GM19397 (cell line): ENCODE measurements at regions not wholly inside any gene's neighbourhood (a gene's known extent, or its start where the extent isn't known, plus 50 kb on each side); places are given as distances from the start of the nearest gene placed in this dataset.

ENCODE experiments used
- ATAC-seq: cut with Tn5 transposase; IDR thresholded peaks from one replicate; pipeline ENCODE4 v1.9.1; 2021; ENCODE audit warnings: mild to moderate bottlenecking, moderate library complexity; ENCODE audit not compliant: unreplicated experiment

- no peak for ATAC-seq
These were observed 352.4 kb downstream of the KIF16B start for GRCh38 chr20:16220826-16221225.

DNA sequence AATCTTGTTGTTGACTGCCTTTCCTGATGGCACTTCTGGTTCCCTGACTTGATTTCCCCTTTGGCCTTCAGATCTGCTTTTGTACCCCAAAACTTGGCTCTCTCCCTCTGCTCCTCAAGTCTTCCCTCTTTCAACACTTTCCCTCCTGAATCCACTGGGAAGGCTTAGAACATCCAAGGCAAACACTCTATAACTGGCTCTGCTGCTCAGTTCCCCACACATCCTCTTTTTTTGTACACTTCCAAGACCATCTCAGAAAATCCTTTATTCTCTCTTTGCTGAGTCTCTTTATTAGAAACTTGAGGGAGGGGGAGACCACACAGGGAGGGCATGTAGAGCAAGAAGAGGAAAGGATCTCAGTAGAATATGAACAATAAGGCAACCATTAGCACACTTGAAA is 354.1 kb downstream of the KIF16B start:
- ATAC-seq, result no peak

GRCh38 chr20:16216914-16217230 is 356.4 kb downstream of the KIF16B start:
- ATAC-seq, result no peak

DNA sequence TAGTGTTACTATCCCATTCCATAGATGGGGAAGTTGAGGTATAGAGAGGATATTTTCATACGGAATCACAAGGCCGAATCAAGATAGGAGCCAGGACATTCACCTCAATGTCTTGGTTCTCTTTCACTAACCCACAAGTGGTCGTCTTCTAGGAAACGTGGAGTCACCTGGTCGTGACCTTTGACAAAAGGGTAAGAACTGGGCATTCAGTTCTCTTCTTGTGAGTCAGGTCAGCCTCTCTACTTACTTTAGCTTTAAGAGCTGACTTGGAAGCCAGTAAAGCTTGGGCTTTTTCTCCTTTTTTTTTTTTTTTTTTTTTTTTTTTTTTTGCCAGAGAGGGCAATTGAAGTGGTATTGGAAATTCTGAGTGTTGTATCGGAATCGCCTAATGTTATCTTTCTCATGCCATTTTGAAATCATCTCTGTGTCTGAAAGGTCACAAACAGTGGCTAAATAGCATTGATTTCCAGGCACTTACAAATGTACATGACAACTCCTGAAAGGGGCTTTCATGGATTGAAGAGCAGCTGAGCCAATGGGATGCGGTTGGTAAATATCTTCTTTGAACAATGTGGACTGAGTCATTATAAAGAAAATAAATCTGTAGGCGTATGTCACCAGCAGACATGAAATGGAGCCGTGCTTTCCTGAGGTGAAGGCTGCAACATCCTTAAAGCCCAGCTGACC is 356.9 kb downstream of the KIF16B start:
- no peak for ATAC-seq

- no peak for ATAC-seq
These were observed 358.2 kb downstream of the KIF16B start for GRCh38 chr20:16215041-16215440.

- ATAC-seq, result no peak
These were observed 360.5 kb downstream of the KIF16B start for GRCh38 chr20:16212790-16213189.

- no peak for ATAC-seq
These were observed 363.3 kb downstream of the KIF16B start for GRCh38 chr20:16209951-16210361.

GRCh38 chr20:16209357-16209756 is 363.9 kb downstream of the KIF16B start:
- no peak for ATAC-seq

DNA sequence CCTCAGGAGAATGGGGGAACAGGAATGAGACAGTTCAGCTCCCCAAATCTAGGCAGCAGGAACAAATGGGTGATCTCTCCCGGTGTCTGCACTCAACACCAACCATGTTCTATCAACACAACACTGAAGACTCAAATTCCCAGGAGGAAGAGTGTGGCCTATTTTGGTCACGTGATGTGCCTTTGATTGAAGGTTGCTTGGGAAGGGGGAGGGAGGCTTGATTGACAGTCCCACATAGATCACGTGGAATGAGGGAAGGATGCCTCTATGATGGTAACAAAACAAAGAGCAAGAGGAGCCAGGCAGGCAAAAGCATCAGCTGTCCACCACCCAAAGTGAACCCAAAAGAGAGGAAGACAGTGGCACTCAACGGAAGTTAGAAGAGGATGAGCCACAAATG is 364.8 kb downstream of the KIF16B start:
- ATAC-seq, result no peak

GRCh38 chr20:16206817-16207216 is 366.4 kb downstream of the KIF16B start:
- no peak for ATAC-seq

DNA sequence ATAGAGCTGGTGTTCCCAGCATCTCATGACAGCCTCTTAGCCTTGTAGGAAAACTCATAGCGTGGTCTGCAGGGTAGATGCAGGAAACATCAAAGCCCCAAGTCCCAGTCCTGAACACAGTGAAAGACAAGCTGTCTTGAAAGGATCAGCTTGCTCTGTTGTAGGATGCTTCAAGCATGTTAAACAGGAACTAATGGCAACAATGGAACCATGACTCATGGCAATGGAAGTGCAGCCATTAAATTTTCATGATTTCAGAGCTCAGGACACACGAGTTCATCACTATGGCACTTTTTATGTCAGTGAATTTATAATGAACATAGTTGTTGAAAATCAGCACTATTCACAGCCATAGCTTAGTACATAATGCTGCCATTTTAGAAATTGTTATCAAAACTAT is 367.7 kb downstream of the KIF16B start:
- no peak for ATAC-seq

DNA sequence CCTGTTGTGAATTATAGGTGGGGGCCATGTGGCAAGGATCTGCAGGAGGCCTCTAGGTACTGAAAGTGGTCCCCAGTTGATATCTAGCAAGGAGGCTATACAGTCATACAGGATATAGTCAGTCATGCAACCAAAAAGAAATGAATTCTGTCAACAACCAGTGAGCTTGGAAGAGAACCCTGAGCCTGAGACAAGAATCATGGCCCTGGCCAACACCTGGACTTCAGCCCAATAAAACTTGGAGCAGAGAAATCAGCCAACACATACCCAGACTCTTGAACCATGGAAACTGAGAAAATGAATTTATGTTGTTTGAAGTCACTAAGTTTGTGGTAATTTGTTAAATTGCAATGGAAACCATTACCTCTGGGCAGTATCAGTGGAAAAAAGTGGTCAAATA is 370.2 kb downstream of the KIF16B start:
- ATAC-seq, result no peak

- no peak for ATAC-seq
These were observed 372.1 kb downstream of the KIF16B start for GRCh38 chr20:16201191-16201590.

DNA sequence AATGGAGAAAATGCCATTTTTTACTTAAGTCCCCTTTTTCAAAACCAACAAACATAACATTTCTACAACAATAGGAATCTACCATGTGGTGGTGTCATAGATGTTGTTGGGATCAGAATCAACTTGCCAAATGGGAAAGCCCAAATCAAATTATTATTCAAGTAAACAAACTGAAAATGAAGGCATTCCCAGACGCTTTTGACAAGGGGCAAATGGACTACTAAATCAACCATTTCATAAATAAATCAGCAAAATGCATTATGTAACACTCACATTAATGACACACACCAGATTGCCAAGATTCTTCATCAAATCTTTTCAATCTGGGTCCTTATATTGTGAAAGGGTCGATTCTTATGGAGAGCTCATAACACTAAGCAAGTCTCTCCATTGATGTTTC is 375.6 kb downstream of the KIF16B start:
- no peak for ATAC-seq

GRCh38 chr20:16195671-16196070 is 377.6 kb downstream of the KIF16B start:
- no peak for ATAC-seq

GRCh38 chr20:16194617-16195360 is 378.5 kb downstream of the KIF16B start:
- ATAC-seq, result no peak

GRCh38 chr20:16191496-16191895 is 381.8 kb downstream of the KIF16B start:
- no peak for ATAC-seq

- no peak for ATAC-seq
These were observed 383.9 kb downstream of the KIF16B start for GRCh38 chr20:16189371-16189770.

DNA sequence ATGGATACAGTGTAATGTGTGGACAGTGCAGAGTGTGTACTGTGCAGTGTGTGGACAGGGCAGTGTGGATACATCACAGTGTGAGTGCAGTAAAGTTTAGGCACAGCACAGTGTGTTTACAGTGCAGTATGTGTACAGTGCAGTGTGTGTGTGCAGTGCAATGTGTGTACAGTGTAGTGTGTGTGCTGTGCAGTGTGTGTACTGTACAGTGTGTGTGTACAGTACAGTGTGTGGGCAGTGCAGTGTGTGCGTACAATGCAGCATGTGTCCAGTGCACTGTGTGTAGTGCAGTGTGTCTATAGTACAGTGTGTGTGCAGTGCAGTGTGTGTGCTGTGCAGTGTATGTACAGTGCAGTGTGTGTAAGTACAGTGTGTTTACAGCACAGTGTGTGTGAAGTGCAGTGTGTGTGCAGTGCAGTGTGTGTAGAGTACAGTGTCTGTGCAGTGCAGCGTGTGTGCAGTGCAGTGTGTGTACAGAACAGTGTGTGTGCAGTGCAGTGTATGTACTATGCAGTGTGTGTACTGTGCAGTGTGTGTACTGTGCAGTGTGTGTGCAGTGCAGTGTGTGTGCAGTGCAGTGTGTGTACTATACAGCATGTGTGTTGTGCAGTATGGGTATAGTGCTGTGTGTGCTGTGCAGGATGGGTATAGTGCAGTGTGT is 385.2 kb downstream of the KIF16B start:
- ATAC-seq, result no peak

DNA sequence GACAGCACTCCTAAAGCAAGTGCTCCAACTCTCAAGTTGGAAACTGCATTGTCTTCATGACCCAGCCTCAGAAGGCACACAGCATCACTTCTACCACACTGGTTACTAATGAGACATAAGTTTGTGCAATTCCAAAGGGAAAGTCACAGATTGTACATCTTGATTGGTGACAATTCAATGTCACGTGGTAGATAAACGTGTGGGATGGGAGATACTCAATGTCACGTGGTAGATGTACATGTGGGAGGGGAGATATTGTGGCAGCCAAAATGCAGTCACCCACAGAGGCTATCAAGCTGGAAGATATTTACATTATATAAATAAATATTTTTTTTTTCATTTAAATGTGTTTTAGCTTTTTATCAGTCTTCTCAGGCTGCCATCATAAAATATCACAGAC is 393.3 kb downstream of the KIF16B start:
- no peak for ATAC-seq

GRCh38 chr20:16179371-16179770 is 393.9 kb downstream of the KIF16B start:
- ATAC-seq, result no peak

GRCh38 chr20:16178546-16179135 is 394.6 kb downstream of the KIF16B start:
- ATAC-seq, result no peak
